Astrocyte (in vitro differentiated cells and primary cell): ENCODE measurements at regions not wholly inside any gene's neighbourhood (a gene's known extent, or its start where the extent isn't known, plus 50 kb on each side); places are given as distances from the start of the nearest gene placed in this dataset.

Experiments
- DNase-seq: peaks from one replicate; pipeline ENCODE4 v3.0.0-alpha.2; 2010; ENCODE audit warnings: low read depth
- FAIRE-seq: peaks from 2 replicates; lab custom pipeline; 2011; peaks lifted over from hg19 to GRCh38; lab: Jason Lieb, UNC
- H2AFZ ChIP-seq: 2 replicates; pipeline ENCODE4 v1.6.0; 2012; ENCODE audit warnings: low read depth, low read length, inconsistent platforms
- H3K27ac ChIP-seq: 2 replicates; pipeline ENCODE4 v1.5.1; 2011; ENCODE audit warnings: low read depth, low read length, inconsistent platforms
- H3K27me3 ChIP-seq: 2 replicates; pipeline ENCODE4 v1.6.0; 2011; ENCODE audit warnings: low read length, inconsistent platforms; ENCODE audit not compliant: insufficient read depth
- H3K36me3 ChIP-seq: 2 replicates; pipeline ENCODE4 v1.5.1; 2011; ENCODE audit warnings: low read length, inconsistent platforms; ENCODE audit not compliant: insufficient read depth
- H3K4me1 ChIP-seq: 2 replicates; pipeline ENCODE4 v1.5.1; 2011; ENCODE audit warnings: low read length, inconsistent platforms; ENCODE audit not compliant: insufficient read depth
- H3K4me2 ChIP-seq: 2 replicates; pipeline ENCODE4 v1.6.0; 2012; ENCODE audit warnings: low read length, inconsistent platforms
- H3K4me3 ChIP-seq: 2 replicates; pipeline ENCODE4 v1.5.1; 2011; ENCODE audit warnings: low read depth, mild to moderate bottlenecking, low read length, inconsistent platforms; ENCODE audit not compliant: insufficient read depth
- H3K79me2 ChIP-seq: 2 replicates; pipeline ENCODE4 v1.6.0; 2012; ENCODE audit warnings: mild to moderate bottlenecking, low read length, inconsistent platforms; ENCODE audit not compliant: insufficient read depth
- H3K9ac ChIP-seq: 2 replicates; pipeline ENCODE4 v1.6.0; 2012; ENCODE audit warnings: mild to moderate bottlenecking, low read length, inconsistent platforms
- H3K9me3 ChIP-seq: 2 replicates; pipeline ENCODE4 v1.5.1; 2012; ENCODE audit warnings: low read depth, mild to moderate bottlenecking, low read length, inconsistent platforms; ENCODE audit not compliant: insufficient read depth
- H4K20me1 ChIP-seq: 2 replicates; pipeline ENCODE4 v1.6.0; 2012; ENCODE audit warnings: low read length, inconsistent platforms; ENCODE audit not compliant: insufficient read depth
- H3K27ac Mint-ChIP-seq: one replicate; pipeline ENCODE4 v1.8.0; 2021; ENCODE audit warnings: mild to moderate bottlenecking, mixed read lengths; ENCODE audit not compliant: unreplicated experiment
- H3K27me3 Mint-ChIP-seq: one replicate; pipeline ENCODE4 v1.8.0; 2021; ENCODE audit warnings: low read depth, mixed read lengths; ENCODE audit not compliant: unreplicated experiment
- H3K36me3 Mint-ChIP-seq: one replicate; pipeline ENCODE4 v1.8.0; 2021; ENCODE audit warnings: low read depth, mixed read lengths; ENCODE audit not compliant: unreplicated experiment
- H3K4me1 Mint-ChIP-seq: one replicate; pipeline ENCODE4 v1.8.0; 2021; ENCODE audit warnings: low read depth, mixed read lengths; ENCODE audit not compliant: unreplicated experiment
- H3K4me3 Mint-ChIP-seq: one replicate; pipeline ENCODE4 v1.8.0; 2021; ENCODE audit warnings: mild to moderate bottlenecking, moderate library complexity, mixed read lengths; ENCODE audit not compliant: unreplicated experiment
- H3K9me3 Mint-ChIP-seq: one replicate; pipeline ENCODE4 v1.8.0; 2021; ENCODE audit warnings: mild to moderate bottlenecking, mixed read lengths; ENCODE audit not compliant: unreplicated experiment
- CTCF ChIP-seq: IDR thresholded peaks from 2 replicates; pipeline ENCODE4 v1.5.1; 2011; ENCODE audit warnings: low read depth, mild to moderate bottlenecking, inconsistent platforms, low read length, moderate library complexity; ENCODE audit not compliant: insufficient read depth
- EZH2 ChIP-seq: IDR thresholded peaks from 2 replicates; pipeline ENCODE4 v1.6.1; 2012; ENCODE audit warnings: mild to moderate bottlenecking, low read length, inconsistent platforms; ENCODE audit not compliant: insufficient read depth

GRCh38 chr12:131609762-131610161, 101.1 kb upstream of the SFSWAP start:
- TF ChIP-seq EZH2, result no peak
- no peak for TF ChIP-seq CTCF
- no peak overlapping the region for H3K4me2 ChIP-seq
- FAIRE-seq, result no peak
- no peaks in the 10 kb centered on the region for H3K4me1 Mint-ChIP-seq
- H3K4me1 ChIP-seq, result no peaks in the 10 kb centered on the region
- DNase-seq, result no peak
- no peaks in the 10 kb centered on the region for H3K9me3 Mint-ChIP-seq
- no peaks in the 10 kb centered on the region for H3K9me3 ChIP-seq
- H3K27me3 Mint-ChIP-seq, result peaks cover 34% of the 10 kb centered on the region
- no peaks in the 10 kb centered on the region for H3K36me3 Mint-ChIP-seq
- no peaks in the 10 kb centered on the region for H3K36me3 ChIP-seq
- no peaks in the 10 kb centered on the region for H3K79me2 ChIP-seq
- H3K27me3 ChIP-seq, result peaks cover 2% of the 10 kb centered on the region
- no peak overlapping the region for H3K9ac ChIP-seq
- H3K4me3 ChIP-seq, result no peak overlapping the region
- H2AFZ ChIP-seq, result no peak overlapping the region
- no peak overlapping the region for H3K4me3 Mint-ChIP-seq
- no peak overlapping the region for H3K27ac ChIP-seq
- H4K20me1 ChIP-seq, result no peaks in the 10 kb centered on the region
- no peak overlapping the region for H3K27ac Mint-ChIP-seq

GRCh38 chr12:131610181-131610580, 100.7 kb upstream of the SFSWAP start:
- no peak overlapping the region for H3K4me2 ChIP-seq
- no peaks in the 10 kb centered on the region for H3K9me3 Mint-ChIP-seq
- H4K20me1 ChIP-seq, result no peaks in the 10 kb centered on the region
- H3K36me3 Mint-ChIP-seq, result no peaks in the 10 kb centered on the region
- no peaks in the 10 kb centered on the region for H3K9me3 ChIP-seq
- DNase-seq (no peak), FAIRE-seq (no peak)
- peaks cover 3% of the 10 kb centered on the region for H3K4me1 Mint-ChIP-seq
- no peaks in the 10 kb centered on the region for H3K36me3 ChIP-seq
- no peak overlapping the region for H3K4me3 Mint-ChIP-seq
- H3K9ac ChIP-seq, result no peak overlapping the region
- H2AFZ ChIP-seq, result no peak overlapping the region
- no peak overlapping the region for H3K27ac ChIP-seq
- no peaks in the 10 kb centered on the region for H3K79me2 ChIP-seq
- no peaks in the 10 kb centered on the region for H3K4me1 ChIP-seq
- no peak overlapping the region for H3K27ac Mint-ChIP-seq
- TF ChIP-seq EZH2, result no peak
- no peak for TF ChIP-seq CTCF
- peaks cover 38% of the 10 kb centered on the region for H3K27me3 Mint-ChIP-seq
- no peak overlapping the region for H3K4me3 ChIP-seq
- peaks cover under 1% of the 10 kb centered on the region for H3K27me3 ChIP-seq

- no peak overlapping the region for H2AFZ ChIP-seq
- TF ChIP-seq CTCF (no peak), EZH2 (no peak)
- no peak for FAIRE-seq
- Mint-ChIP-seq H3K4me3 (no peak overlapping the region), H3K4me1 (peaks cover 8% of the 10 kb centered on the region), H3K27ac (no peak overlapping the region), H3K36me3 (no peaks in the 10 kb centered on the region), H3K27me3 (peaks cover 31% of the 10 kb centered on the region), H3K9me3 (no peaks in the 10 kb centered on the region)
- H3K79me2 ChIP-seq, result no peaks in the 10 kb centered on the region
- H3K9me3 ChIP-seq, result no peaks in the 10 kb centered on the region
- H3K36me3 ChIP-seq, result no peaks in the 10 kb centered on the region
- H3K4me3 ChIP-seq, result no peak overlapping the region
- no peak for DNase-seq
- no peaks in the 10 kb centered on the region for H3K27me3 ChIP-seq
- no peak overlapping the region for H3K9ac ChIP-seq
- H3K27ac ChIP-seq, result no peak overlapping the region
- H3K4me1 ChIP-seq, result no peaks in the 10 kb centered on the region
- H3K4me2 ChIP-seq, result no peak overlapping the region
- no peaks in the 10 kb centered on the region for H4K20me1 ChIP-seq
Measured at GRCh38 chr12:131610891-131611290, 100.0 kb upstream of the SFSWAP start.
